Caco-2 (cell line): ENCODE measurements at regions not wholly inside any gene's neighbourhood (a gene's known extent, or its start where the extent isn't known, plus 50 kb on each side); places are given as distances from the start of the nearest gene placed in this dataset.

Experiments used
- BruUV-seq: library from RNA; stranded (reverse); fragments of 400-500 nt; replicated peaks from 2 replicates; lab custom pipeline; 2021; lab: Mats Ljungman, UMichigan
- CTCF ChIA-PET: fragments of 300-600 bp; sonication (Branson Sonifier 250); formaldehyde crosslinking; loops from one replicate; lab custom pipeline; 2022; ENCODE audit warnings: antibody characterized with exemption; lab: Charles Lee
- POLR2A ChIA-PET: fragments of 300-600 bp; sonication (Branson Sonifier 250); formaldehyde crosslinking; loops from one replicate; lab custom pipeline; 2022; ENCODE audit warnings: antibody characterized with exemption; lab: Charles Lee
- DNase-seq, 2 experiments: peaks; one replicate each; pipeline versions ENCODE4 v3.0.0 to v3.0.0-alpha.2; 2020 to 2022
- H3K27me3 ChIP-seq: replicated peaks from 2 replicates; pipeline ENCODE4 v1.6.0; 2011; ENCODE audit warnings: low read length; ENCODE audit not compliant: control insufficient read depth, insufficient read depth
- H3K36me3 ChIP-seq: 2 replicates; pipeline ENCODE4 v1.5.1; 2011; ENCODE audit warnings: low read length; ENCODE audit not compliant: control insufficient read depth, insufficient read depth
- H3K4me1 ChIP-seq: fragments of 250-450 bp; sonication (Bioruptor Pico); 2 replicates; pipeline ENCODE4 v1.5.1; 2020; ENCODE audit warnings: mild to moderate bottlenecking
- H3K4me3 ChIP-seq: 2 replicates; pipeline ENCODE4 v1.5.1; 2011; ENCODE audit warnings: low read depth, mild to moderate bottlenecking, control low read depth, low read length
- H3K9me3 ChIP-seq: fragments of 250-450 bp; sonication (Bioruptor Pico); 2 replicates; pipeline ENCODE4 v1.5.1; 2020; ENCODE audit warnings: mild to moderate bottlenecking, moderate library complexity
- H3K27ac Mint-ChIP-seq: one replicate; pipeline ENCODE4 v1.8.0; 2022; ENCODE audit warnings: mixed read lengths; ENCODE audit not compliant: unreplicated experiment
- H3K27me3 Mint-ChIP-seq: one replicate; pipeline ENCODE4 v1.8.0; 2022; ENCODE audit warnings: mixed read lengths; ENCODE audit not compliant: insufficient read depth, unreplicated experiment
- H3K36me3 Mint-ChIP-seq: one replicate; pipeline ENCODE4 v1.8.0; 2022; ENCODE audit warnings: mild to moderate bottlenecking, mixed read lengths; ENCODE audit not compliant: insufficient read depth, unreplicated experiment
- H3K4me1 Mint-ChIP-seq: one replicate; pipeline ENCODE4 v1.8.0; 2022; ENCODE audit warnings: low read depth, mixed read lengths; ENCODE audit not compliant: unreplicated experiment
- H3K4me3 Mint-ChIP-seq: one replicate; pipeline ENCODE4 v1.8.0; 2022; ENCODE audit warnings: mild to moderate bottlenecking, moderate library complexity, mixed read lengths; ENCODE audit not compliant: unreplicated experiment
- H3K9me3 Mint-ChIP-seq: one replicate; pipeline ENCODE4 v1.8.0; 2022; ENCODE audit warnings: mixed read lengths; ENCODE audit not compliant: unreplicated experiment
- intact Hi-C: fragments of 100-400 bp; cut with micrococcal nuclease; formaldehyde crosslinking; loops from one replicate; pipeline ENCODE4 v1.10.0; 2022; ENCODE audit not compliant: unreplicated experiment
- TF ChIP-seq, protein P1 (sequence below), 2 experiments: fragments of 200-600 bp in 1 of 2; IDR thresholded peaks; 1 replicate in 1 of 2; 2 replicates in 1 of 2; pipeline versions ENCODE4 v1.5.1 to v1.8.0; 2011 to 2022; ENCODE audit warnings: antibody characterized with exemption in 1 of 2, control low read depth in 1 of 2, inconsistent platforms in 1 of 2, low read depth in 1 of 2, low read length in 1 of 2, mild to moderate bottlenecking in 1 of 2, moderate library complexity in 1 of 2; ENCODE audit not compliant: insufficient read depth in 1 of 2, severe bottlenecking in 1 of 2, unreplicated experiment in 1 of 2

DNA sequence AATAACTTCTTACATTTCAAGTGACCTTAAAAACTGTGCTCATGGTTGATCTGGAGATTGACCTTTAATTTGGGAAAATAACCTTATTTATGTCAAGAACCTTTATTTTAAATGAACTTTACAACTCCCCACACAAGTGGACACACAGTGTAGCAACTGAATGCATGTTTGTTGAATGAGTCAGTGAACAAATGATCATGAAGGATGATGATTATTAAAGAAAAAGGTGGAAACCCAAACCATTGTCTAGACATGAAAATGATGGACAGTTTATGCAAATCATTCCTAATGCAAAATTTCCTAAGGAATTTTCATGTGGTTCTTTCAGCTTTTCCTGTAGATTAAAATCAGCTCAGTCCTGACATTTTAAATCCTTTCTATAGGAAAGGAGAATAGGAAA, 439.8 kb upstream of the RUNX1 start:
- H3K4me1 Mint-ChIP-seq, result no peaks in the 10 kb centered on the region
- CTCF ChIA-PET, result no interaction called here
- H3K36me3 Mint-ChIP-seq, result peaks cover 3% of the 10 kb centered on the region
- BruUV-seq, result no TSS peak
- Histone ChIP-seq H3K9me3 (no peaks in the 10 kb centered on the region), H3K27me3 (no peaks in the 10 kb centered on the region), H3K36me3 (no peaks in the 10 kb centered on the region), H3K4me1 (no peaks in the 10 kb centered on the region), H3K4me3 (no peak overlapping the region)
- intact Hi-C loops, result no loop called here
- POLR2A ChIA-PET, result no interaction called here
- H3K27me3 Mint-ChIP-seq, result peaks cover 18% of the 10 kb centered on the region
- H3K9me3 Mint-ChIP-seq, result no peaks in the 10 kb centered on the region
- H3K4me3 Mint-ChIP-seq, result no peak overlapping the region
- TF ChIP-seq, protein P1, sequence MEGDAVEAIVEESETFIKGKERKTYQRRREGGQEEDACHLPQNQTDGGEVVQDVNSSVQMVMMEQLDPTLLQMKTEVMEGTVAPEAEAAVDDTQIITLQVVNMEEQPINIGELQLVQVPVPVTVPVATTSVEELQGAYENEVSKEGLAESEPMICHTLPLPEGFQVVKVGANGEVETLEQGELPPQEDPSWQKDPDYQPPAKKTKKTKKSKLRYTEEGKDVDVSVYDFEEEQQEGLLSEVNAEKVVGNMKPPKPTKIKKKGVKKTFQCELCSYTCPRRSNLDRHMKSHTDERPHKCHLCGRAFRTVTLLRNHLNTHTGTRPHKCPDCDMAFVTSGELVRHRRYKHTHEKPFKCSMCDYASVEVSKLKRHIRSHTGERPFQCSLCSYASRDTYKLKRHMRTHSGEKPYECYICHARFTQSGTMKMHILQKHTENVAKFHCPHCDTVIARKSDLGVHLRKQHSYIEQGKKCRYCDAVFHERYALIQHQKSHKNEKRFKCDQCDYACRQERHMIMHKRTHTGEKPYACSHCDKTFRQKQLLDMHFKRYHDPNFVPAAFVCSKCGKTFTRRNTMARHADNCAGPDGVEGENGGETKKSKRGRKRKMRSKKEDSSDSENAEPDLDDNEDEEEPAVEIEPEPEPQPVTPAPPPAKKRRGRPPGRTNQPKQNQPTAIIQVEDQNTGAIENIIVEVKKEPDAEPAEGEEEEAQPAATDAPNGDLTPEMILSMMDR (IDR thresholded peaks at IDR 0.05; ENCODE audit: insufficient read depth in 1 of 2, low read depth in 1 of 2, low read length in 1 of 2, severe bottlenecking in 1 of 2, unreplicated experiment in 1 of 2), result no peak
- no peak for DNase-seq
- no peak overlapping the region for H3K27ac Mint-ChIP-seq

DNA sequence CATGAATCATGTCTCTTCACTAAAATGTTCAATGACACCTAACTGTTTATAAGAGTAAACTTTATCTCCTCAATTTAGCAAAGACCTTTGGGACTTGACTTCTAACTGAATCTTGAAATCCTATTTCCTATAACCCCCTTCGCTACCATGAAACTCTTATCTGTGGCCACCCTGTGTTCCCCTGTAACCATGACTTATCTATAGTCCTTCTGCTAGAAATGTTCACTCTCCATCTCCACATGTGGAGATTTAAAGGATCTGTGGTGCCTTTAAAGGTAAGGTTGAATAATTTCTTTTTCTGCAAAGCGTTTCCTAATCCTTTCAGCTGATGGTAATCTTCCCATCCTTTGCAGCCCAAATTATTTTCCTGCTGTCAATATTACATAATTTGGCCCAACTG, 436.3 kb upstream of the RUNX1 start:
- Histone ChIP-seq H3K4me3 (no peak overlapping the region), H3K4me1 (no peaks in the 10 kb centered on the region), H3K27me3 (no peaks in the 10 kb centered on the region), H3K9me3 (no peaks in the 10 kb centered on the region), H3K36me3 (no peaks in the 10 kb centered on the region)
- Mint-ChIP-seq H3K4me3 (no peak overlapping the region), H3K27me3 (peaks cover 15% of the 10 kb centered on the region), H3K4me1 (no peaks in the 10 kb centered on the region), H3K36me3 (peaks cover 4% of the 10 kb centered on the region), H3K27ac (no peak overlapping the region), H3K9me3 (no peaks in the 10 kb centered on the region)
- DNase-seq, result no peak
- ChIA-PET POLR2A (no interaction called here), CTCF (no interaction called here)
- TF ChIP-seq, protein P1 (IDR thresholded peaks at IDR 0.05; ENCODE audit: insufficient read depth in 1 of 2, low read depth in 1 of 2, low read length in 1 of 2, severe bottlenecking in 1 of 2, unreplicated experiment in 1 of 2), result no peak
- BruUV-seq, result no TSS peak
- intact Hi-C loops, result no loop called here

DNA sequence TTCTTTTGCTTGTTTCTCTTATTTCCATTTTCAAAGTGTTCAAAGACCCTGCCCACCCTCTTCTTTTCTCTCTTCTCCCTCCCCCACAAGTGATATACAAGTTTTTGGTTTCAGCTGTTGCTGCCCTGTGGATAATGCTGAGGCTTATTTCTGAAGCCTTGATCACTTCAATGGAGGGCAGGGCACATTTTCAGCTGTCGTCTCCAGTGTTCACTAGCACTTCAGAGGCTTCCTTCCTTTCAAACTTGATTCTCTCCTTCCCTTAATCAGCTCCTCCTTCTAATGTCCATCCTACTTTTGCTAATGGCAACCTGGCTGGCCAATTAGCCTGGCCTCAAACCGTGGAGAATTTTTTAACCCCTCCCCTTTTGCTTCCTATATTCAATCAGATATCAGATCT, 435.7 kb upstream of the RUNX1 start:
- TF ChIP-seq, protein P1 (IDR thresholded peaks at IDR 0.05; ENCODE audit: insufficient read depth in 1 of 2, low read depth in 1 of 2, low read length in 1 of 2, severe bottlenecking in 1 of 2, unreplicated experiment in 1 of 2), result no peak
- peaks cover 3% of the 10 kb centered on the region for H3K9me3 Mint-ChIP-seq
- H3K9me3 ChIP-seq, result no peaks in the 10 kb centered on the region
- H3K36me3 ChIP-seq, result no peaks in the 10 kb centered on the region
- H3K27ac Mint-ChIP-seq, result no peak overlapping the region
- ChIA-PET CTCF (no interaction called here), POLR2A (no interaction called here)
- H3K4me1 ChIP-seq, result no peaks in the 10 kb centered on the region
- no peaks in the 10 kb centered on the region for H3K4me1 Mint-ChIP-seq
- no peaks in the 10 kb centered on the region for H3K27me3 ChIP-seq
- intact Hi-C loops, result no loop called here
- no peak for DNase-seq
- no peak overlapping the region for H3K4me3 Mint-ChIP-seq
- H3K27me3 Mint-ChIP-seq, result peaks cover 17% of the 10 kb centered on the region
- peaks cover 4% of the 10 kb centered on the region for H3K36me3 Mint-ChIP-seq
- no peak overlapping the region for H3K4me3 ChIP-seq
- no TSS peak for BruUV-seq
